DND-41 (cell line): ENCODE measurements at regions not wholly inside any gene's neighbourhood (a gene's known extent, or its start where the extent isn't known, plus 50 kb on each side); places are given as distances from the start of the nearest gene placed in this dataset.

Source experiments
- EZH2 ChIP-seq: IDR thresholded peaks from 3 replicates; pipeline ENCODE4 v1.6.1; 2012; ENCODE audit warnings: borderline replicate concordance, low read depth, mild to moderate bottlenecking, moderate library complexity, low read length, inconsistent platforms; ENCODE audit not compliant: severe bottlenecking
- TF ChIP-seq, protein P1 (sequence below): IDR thresholded peaks from 2 replicates; pipeline ENCODE4 v1.5.1; 2012; ENCODE audit warnings: borderline replicate concordance, low read length, moderate library complexity, mild to moderate bottlenecking; ENCODE audit not compliant: poor library complexity, severe bottlenecking; ENCODE audit errors: extremely low read depth

DNA sequence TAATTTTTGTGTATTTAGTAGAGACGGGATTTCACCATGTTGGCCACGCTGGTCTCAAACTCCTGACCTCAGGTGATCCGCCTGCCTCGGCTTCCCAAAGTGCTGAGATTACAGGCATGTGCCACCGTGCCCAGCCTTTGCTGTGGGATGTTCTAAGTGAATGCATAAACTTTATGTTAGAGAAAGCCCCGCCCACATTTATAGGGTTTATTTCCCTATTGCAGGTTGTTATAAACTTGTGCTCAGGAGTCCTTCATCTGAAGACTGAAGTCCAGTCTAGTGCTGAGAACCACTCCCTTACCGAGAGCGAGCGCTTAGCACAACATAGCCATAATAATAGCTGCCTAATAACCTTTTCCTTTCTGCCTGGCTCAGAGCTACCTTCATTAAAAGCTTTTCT is 75.4 kb upstream of the ZNF217 start:
- TF ChIP-seq, protein P1, sequence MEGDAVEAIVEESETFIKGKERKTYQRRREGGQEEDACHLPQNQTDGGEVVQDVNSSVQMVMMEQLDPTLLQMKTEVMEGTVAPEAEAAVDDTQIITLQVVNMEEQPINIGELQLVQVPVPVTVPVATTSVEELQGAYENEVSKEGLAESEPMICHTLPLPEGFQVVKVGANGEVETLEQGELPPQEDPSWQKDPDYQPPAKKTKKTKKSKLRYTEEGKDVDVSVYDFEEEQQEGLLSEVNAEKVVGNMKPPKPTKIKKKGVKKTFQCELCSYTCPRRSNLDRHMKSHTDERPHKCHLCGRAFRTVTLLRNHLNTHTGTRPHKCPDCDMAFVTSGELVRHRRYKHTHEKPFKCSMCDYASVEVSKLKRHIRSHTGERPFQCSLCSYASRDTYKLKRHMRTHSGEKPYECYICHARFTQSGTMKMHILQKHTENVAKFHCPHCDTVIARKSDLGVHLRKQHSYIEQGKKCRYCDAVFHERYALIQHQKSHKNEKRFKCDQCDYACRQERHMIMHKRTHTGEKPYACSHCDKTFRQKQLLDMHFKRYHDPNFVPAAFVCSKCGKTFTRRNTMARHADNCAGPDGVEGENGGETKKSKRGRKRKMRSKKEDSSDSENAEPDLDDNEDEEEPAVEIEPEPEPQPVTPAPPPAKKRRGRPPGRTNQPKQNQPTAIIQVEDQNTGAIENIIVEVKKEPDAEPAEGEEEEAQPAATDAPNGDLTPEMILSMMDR, result no peak
- TF ChIP-seq EZH2, result no peak
